Prostate gland (tissue), 2 donors: ENCODE measurements at regions not wholly inside any gene's neighbourhood (a gene's known extent, or its start where the extent isn't known, plus 50 kb on each side); places are given as distances from the start of the nearest gene placed in this dataset.

Experiments
- DNase-seq: peaks from one replicate; pipeline ENCODE4 v3.0.0-alpha.2; 2019; ENCODE audit warnings: low spot score
- H3K27ac ChIP-seq, 2 donors: fragments of 200-600 bp; sonication (generic); 2 replicates each; pipeline ENCODE4 v1.5.1; 2017 to 2019
- H3K27me3 ChIP-seq: fragments of 200-600 bp; sonication (generic); replicated peaks from 2 replicates; pipeline ENCODE4 v1.5.1; 2019; ENCODE audit not compliant: insufficient read depth
- H3K36me3 ChIP-seq, 2 donors: fragments of 200-600 bp; sonication (generic); 1 replicate in 1 of 2; 2 replicates in 1 of 2; pipeline versions ENCODE4 v1.5.1 to v1.8.1; 2017 to 2019
- H3K4me1 ChIP-seq: fragments of 200-600 bp; sonication (generic); replicated peaks from 2 replicates; pipeline ENCODE4 v1.5.1; 2019
- H3K4me3 ChIP-seq, 2 donors: fragments of 200-600 bp; sonication (generic); 2 replicates each; pipeline ENCODE4 v1.5.1; 2017 to 2019
- H3K9me3 ChIP-seq: fragments of 200-600 bp; sonication (generic); 2 replicates; pipeline ENCODE4 v1.5.1; 2017
- CTCF ChIP-seq, 4 experiments: fragments of 200-600 bp in 2 of 4; fragments of 450-650 bp in 2 of 4; sonication (generic) in 2 of 4; IDR thresholded peaks; 1 replicate in 3 of 4; 2 replicates in 1 of 4; pipeline ENCODE4 v1.5.1; 2016 to 2019; ENCODE audit warnings: antibody characterized with exemption in 4 of 4, mild to moderate bottlenecking in 2 of 4, moderate library complexity in 2 of 4
- POLR2A ChIP-seq: fragments of 450-650 bp; IDR thresholded peaks from one replicate; pipeline ENCODE4 v1.6.1; 2016; ENCODE audit warnings: antibody characterized with exemption, mild to moderate bottlenecking
- POLR2AphosphoS5 ChIP-seq: sonication (generic); formaldehyde crosslinking; IDR thresholded peaks from one replicate; pipeline ENCODE4 v1.6.1; 2017; ENCODE audit warnings: antibody characterized with exemption
- WGBS: methylation state at CpG from one replicate; pipeline ENCODE4 v1.1.5; 2018; 5-methylcytosine and 5-hydroxymethylcytosine counted together
- intact Hi-C: fragments of 100-400 bp; cut with DNase I; formaldehyde crosslinking; loops from one replicate; pipeline ENCODE4 v1.14.2; 2022

GRCh38 chr4:81845273-81845672 lies 373.6 kb upstream of the RASGEF1B start:
- intact Hi-C loops, result loop anchor here (2.0 kb wide), 1 partner anchor 378 kb away; no protein-coding TSS in a partner anchor
- H3K4me3 ChIP-seq, result no peak overlapping the region
- no peaks in the 10 kb centered on the region for H3K36me3 ChIP-seq
- TF ChIP-seq POLR2A, result no peak
- no peak for TF ChIP-seq CTCF (IDR thresholded peaks at IDR 0.05)
- no peak for TF ChIP-seq POLR2AphosphoS5
- H3K4me1 ChIP-seq, result no peaks in the 10 kb centered on the region
- WGBS, result 82% methylated on average over 2 of the region's 2 CpGs
- no peaks in the 10 kb centered on the region for H3K27me3 ChIP-seq
- H3K27ac ChIP-seq, result no peak overlapping the region
- DNase-seq, result no peak
- no peaks in the 10 kb centered on the region for H3K9me3 ChIP-seq

GRCh38 chr4:81844717-81845116 lies 373.0 kb upstream of the RASGEF1B start:
- intact Hi-C loops, result loop anchor here (2.0 to 5.0 kb wide), 2 partner anchors 378 to 437 kb away; no protein-coding TSS in a partner anchor
- Histone ChIP-seq H3K9me3 (no peaks in the 10 kb centered on the region), H3K4me3 (no peak overlapping the region), H3K36me3 (no peaks in the 10 kb centered on the region), H3K4me1 (no peaks in the 10 kb centered on the region), H3K27ac (no peak overlapping the region), H3K27me3 (no peaks in the 10 kb centered on the region)
- 0% methylated on average over 3 of the region's 3 CpGs for WGBS
- no peak for TF ChIP-seq POLR2AphosphoS5
- TF ChIP-seq POLR2A, result no peak
- TF ChIP-seq CTCF (IDR thresholded peaks at IDR 0.05), result peak; percentile 47 to 83 (median 78)
- DNase-seq, result peak; percentile 80

- 45% methylated on average over 1 of the region's 1 CpG for WGBS
- intact Hi-C loops, result loop anchor here (5.0 kb wide), 1 partner anchor 432 kb away; no protein-coding TSS in a partner anchor
- no peak for TF ChIP-seq POLR2AphosphoS5
- no peak for TF ChIP-seq CTCF (IDR thresholded peaks at IDR 0.05)
- no peak for TF ChIP-seq POLR2A
Observed at GRCh38 chr4:81839347-81840042, 367.8 kb upstream of the RASGEF1B start.

GRCh38 chr4:81838586-81838985 lies 366.9 kb upstream of the RASGEF1B start:
- TF ChIP-seq POLR2A, result no peak
- no peak for TF ChIP-seq CTCF (IDR thresholded peaks at IDR 0.05)
- no peak for TF ChIP-seq POLR2AphosphoS5
- Histone ChIP-seq H3K36me3 (no peaks in the 10 kb centered on the region), H3K27me3 (no peaks in the 10 kb centered on the region), H3K27ac (no peak overlapping the region), H3K4me3 (no peak overlapping the region), H3K4me1 (no peaks in the 10 kb centered on the region), H3K9me3 (no peaks in the 10 kb centered on the region)
- intact Hi-C loops, result no loop called here
- no peak for DNase-seq
- 96% methylated on average over 2 of the region's 2 CpGs for WGBS

More at GRCh38 chr4:81839347-81840042, 367.8 kb upstream of the RASGEF1B start:
- no peaks in the 10 kb centered on the region for H3K9me3 ChIP-seq
- H3K27me3 ChIP-seq, result no peaks in the 10 kb centered on the region
- no peak overlapping the region for H3K27ac ChIP-seq
- no peak for DNase-seq
- H3K36me3 ChIP-seq, result no peaks in the 10 kb centered on the region
- no peaks in the 10 kb centered on the region for H3K4me1 ChIP-seq
- no peak overlapping the region for H3K4me3 ChIP-seq

- Histone ChIP-seq H3K9me3 (no peaks in the 10 kb centered on the region), H3K27me3 (no peaks in the 10 kb centered on the region), H3K27ac (no peak overlapping the region), H3K4me1 (no peaks in the 10 kb centered on the region), H3K4me3 (no peak overlapping the region), H3K36me3 (no peaks in the 10 kb centered on the region)
- 77% methylated on average over 1 of the region's 1 CpG for WGBS
- intact Hi-C loops, result no loop called here
- no peak for DNase-seq
- TF ChIP-seq POLR2AphosphoS5, result no peak
- TF ChIP-seq CTCF (IDR thresholded peaks at IDR 0.05), result no peak
- no peak for TF ChIP-seq POLR2A
Observed at GRCh38 chr4:81836716-81837115, 365.0 kb upstream of the RASGEF1B start.
